ENCODE measurements at regions not wholly inside any gene's neighbourhood (a gene's known extent, or its start where the extent isn't known, plus 50 kb on each side); places are given as distances from the start of the nearest gene placed in this dataset.
"Not testable (repeated sequence)": the region's sequence is repeated elsewhere in the genome, so short reads cannot be mapped to it uniquely, and the experiment has no call there.

GRCh38 chr10:57689596-57690297, 577.9 kb downstream of the IPMK start:
- DNase-seq (ENCODE audit: low read depth in 2 of 2), result no peak

- DNase-seq (ENCODE audit: low read depth in 2 of 2), result no peak
These were observed 587.8 kb downstream of the IPMK start for GRCh38 chr10:57679916-57680315.

- no peak for DNase-seq (ENCODE audit: low read depth in 2 of 2)
These were observed 592.6 kb downstream of the IPMK start for GRCh38 chr10:57675125-57675524.

GRCh38 chr10:57673446-57673960, 594.2 kb downstream of the IPMK start:
- no peak for DNase-seq (ENCODE audit: low read depth in 2 of 2)

- no peak for DNase-seq (ENCODE audit: low read depth in 2 of 2)
These were observed 602.9 kb downstream of the IPMK start for GRCh38 chr10:57664815-57665214.

GRCh38 chr10:57663401-57663800, 604.3 kb downstream of the IPMK start:
- DNase-seq (ENCODE audit: low read depth in 2 of 2), result no peak

- no peak for DNase-seq (ENCODE audit: low read depth in 2 of 2)
These were observed 606.5 kb downstream of the IPMK start for GRCh38 chr10:57661206-57661605.

- DNase-seq (ENCODE audit: low read depth in 2 of 2), result no peak
These were observed 610.4 kb downstream of the IPMK start for GRCh38 chr10:57657164-57657765.

GRCh38 chr10:57654856-57655255, 612.8 kb downstream of the IPMK start:
- no peak for DNase-seq (ENCODE audit: low read depth in 2 of 2)

GRCh38 chr10:57645108-57645507, 622.6 kb downstream of the IPMK start:
- DNase-seq (ENCODE audit: low read depth in 2 of 2), result not testable (repeated sequence)

- DNase-seq (ENCODE audit: low read depth in 2 of 2), result no peak
These were observed 629.3 kb downstream of the IPMK start for GRCh38 chr10:57638411-57638810.

GRCh38 chr10:57628592-57629284, 639.0 kb downstream of the IPMK start:
- DNase-seq (ENCODE audit: low read depth in 2 of 2), result no peak

GRCh38 chr10:57627642-57628178, 640.0 kb downstream of the IPMK start:
- DNase-seq (ENCODE audit: low read depth in 2 of 2), result no peak

GRCh38 chr10:57624856-57625592, 642.7 kb downstream of the IPMK start:
- no peak for DNase-seq (ENCODE audit: low read depth in 2 of 2)

GRCh38 chr10:57624066-57624465, 643.6 kb downstream of the IPMK start:
- no peak for DNase-seq (ENCODE audit: low read depth in 2 of 2)

- no peak for DNase-seq (ENCODE audit: low read depth in 2 of 2)
These were observed 646.2 kb downstream of the IPMK start for GRCh38 chr10:57621466-57621865.

GRCh38 chr10:57605948-57606485, 661.7 kb downstream of the IPMK start:
- no peak for DNase-seq (ENCODE audit: low read depth in 2 of 2)

GRCh38 chr10:57599440-57599839, 668.3 kb downstream of the IPMK start:
- DNase-seq (ENCODE audit: low read depth in 2 of 2), result no peak

- DNase-seq (ENCODE audit: low read depth in 2 of 2), result no peak
These were observed 673.6 kb downstream of the IPMK start for GRCh38 chr10:57593983-57594573.

GRCh38 chr10:57579926-57580325, 687.8 kb downstream of the IPMK start:
- no peak for DNase-seq (ENCODE audit: low read depth in 2 of 2)

- DNase-seq (ENCODE audit: low read depth in 2 of 2), result no peak
These were observed 705.5 kb downstream of the IPMK start for GRCh38 chr10:57562211-57562610.

Data from stimulated activated CD8-positive, alpha-beta memory T cell treated with anti-CD3 and anti-CD28 coated beads, Interleukin-15, amount 100 ng/mL, for 48 hours (primary cell).